NCI-H2107 treated with DMSO at 0.1 percent for 48 hours (cell line): ENCODE measurements at regions not wholly inside any gene's neighbourhood (a gene's known extent, or its start where the extent isn't known, plus 50 kb on each side); places are given as distances from the start of the nearest gene placed in this dataset.
A peak's percentile ranks its signal among the peaks of the same experiment; 100 is the strongest.

Source experiments
- DNase-seq: peaks from one replicate; lab custom pipeline; 2025; ENCODE audit not compliant: unreplicated experiment; lab: John Stamatoyannopoulos, UW

- DNase-seq, result no peak
Observed at GRCh38 chr16:81185416-81185815, 53.1 kb upstream of the BCO1 start.

- DNase-seq, result peak; percentile 68
Observed at GRCh38 chr16:81181013-81181720, 57.3 kb upstream of the BCO1 start.

GRCh38 chr16:81180578-81180977, 57.9 kb upstream of the BCO1 start:
- no peak for DNase-seq

GRCh38 chr16:81179219-81179618, 59.3 kb upstream of the BCO1 start:
- no peak for DNase-seq

GRCh38 chr16:81175325-81175891, 63.1 kb upstream of the BCO1 start:
- no peak for DNase-seq

- no peak for DNase-seq
Observed at GRCh38 chr16:81174644-81175324, 63.7 kb upstream of the BCO1 start.

- no peak for DNase-seq
Observed at GRCh38 chr16:81172769-81173658, 65.5 kb upstream of the BCO1 start.

- no peak for DNase-seq
Observed at GRCh38 chr16:81170824-81171223, 67.7 kb upstream of the BCO1 start.

GRCh38 chr16:81168406-81168805, 70.1 kb upstream of the BCO1 start:
- DNase-seq, result no peak

- DNase-seq, result no peak
Observed at GRCh38 chr16:81167851-81168250, 70.6 kb upstream of the BCO1 start.

- DNase-seq, result no peak
Observed at GRCh38 chr16:81166417-81167300, 70.5 kb upstream of the GCSH start.

GRCh38 chr16:81165411-81166097, 69.4 kb upstream of the GCSH start:
- no peak for DNase-seq

- no peak for DNase-seq
Observed at GRCh38 chr16:81164958-81165357, 68.8 kb upstream of the GCSH start.

- DNase-seq, result no peak
Observed at GRCh38 chr16:81164481-81164880, 68.3 kb upstream of the GCSH start.

GRCh38 chr16:81163671-81164070, 67.5 kb upstream of the GCSH start:
- DNase-seq, result no peak

- DNase-seq, result no peak
Observed at GRCh38 chr16:81158964-81159363, 62.8 kb upstream of the GCSH start.

GRCh38 chr16:81155769-81156168, 59.6 kb upstream of the GCSH start:
- DNase-seq, result no peak

- no peak for DNase-seq
Observed at GRCh38 chr16:81151648-81152310, 55.6 kb upstream of the GCSH start.

GRCh38 chr16:81149614-81150013, 53.4 kb upstream of the GCSH start:
- no peak for DNase-seq
